PC-3 (cell line): ENCODE measurements at regions not wholly inside any gene's neighbourhood (a gene's known extent, or its start where the extent isn't known, plus 50 kb on each side); places are given as distances from the start of the nearest gene placed in this dataset.

ENCODE experiments used
- ATAC-seq: fragments of 200-7000 bp; cut with Tn5 transposase; 2 replicates; pipeline ENCODE4 v1.9.1; 2020; ENCODE audit warnings: mild to moderate bottlenecking, moderate library complexity
- BruUV-seq: library from RNA; stranded (reverse); fragments of 400-500 nt; replicated peaks from 2 replicates; lab custom pipeline; 2021; lab: Mats Ljungman, UMichigan
- CTCF ChIA-PET: fragments of 300-600 bp; sonication (Branson Sonifier 250); formaldehyde crosslinking; loops from one replicate; lab custom pipeline; 2022; ENCODE audit warnings: antibody characterized with exemption; lab: Charles Lee
- POLR2A ChIA-PET: fragments of 300-600 bp; sonication (Branson Sonifier 250); formaldehyde crosslinking; loops from one replicate; lab custom pipeline; 2022; ENCODE audit warnings: antibody characterized with exemption; ENCODE audit not compliant: unreplicated experiment; lab: Charles Lee
- DNase-seq: peaks from one replicate; pipeline ENCODE4 v3.0.0-alpha.2; 2015
- H2AFZ ChIP-seq: fragments of 300-600 bp; sonication (generic); 2 replicates; pipeline ENCODE4 v1.6.0; 2016; ENCODE audit warnings: antibody characterized with exemption, low read length
- H3F3A ChIP-seq: fragments of 300-600 bp; sonication (generic); one replicate; pipeline ENCODE4 v1.6.0; 2017; ENCODE audit warnings: antibody characterized with exemption, low read length, control low read depth, mild to moderate bottlenecking; ENCODE audit not compliant: unreplicated experiment
- H3K27ac ChIP-seq: fragments of 300-600 bp; sonication (generic); 2 replicates; pipeline ENCODE4 v1.5.1; 2016; ENCODE audit warnings: mild to moderate bottlenecking, low read length
- H3K27me3 ChIP-seq: fragments of 300-600 bp; sonication (generic); 2 replicates; pipeline ENCODE4 v1.6.1; 2016; ENCODE audit warnings: low read length, mixed read lengths
- H3K36me3 ChIP-seq: fragments of 300-600 bp; sonication (generic); 2 replicates; pipeline ENCODE4 v1.6.1; 2016; ENCODE audit warnings: low read depth, mixed run types, low read length, mixed read lengths
- H3K4me1 ChIP-seq: fragments of 300-600 bp; sonication (generic); 2 replicates; pipeline ENCODE4 v1.5.1; 2016; ENCODE audit warnings: low read length; ENCODE audit not compliant: insufficient read depth
- H3K4me2 ChIP-seq: fragments of 300-600 bp; sonication (generic); 2 replicates; pipeline ENCODE4 v1.6.0; 2016; ENCODE audit warnings: low read length
- H3K4me3 ChIP-seq: fragments of 300-600 bp; sonication (generic); 2 replicates; pipeline ENCODE4 v1.5.1; 2016; ENCODE audit warnings: mild to moderate bottlenecking, low read length, mixed read lengths
- H3K79me2 ChIP-seq: fragments of 300-600 bp; sonication (generic); 2 replicates; pipeline ENCODE4 v1.6.1; 2017; ENCODE audit warnings: low read length, mixed read lengths
- H3K9ac ChIP-seq: fragments of 300-600 bp; sonication (generic); 2 replicates; pipeline ENCODE4 v1.6.0; 2016; ENCODE audit warnings: mild to moderate bottlenecking, low read length
- H3K9me2 ChIP-seq: fragments of 300-600 bp; sonication (generic); replicated peaks from 2 replicates; pipeline ENCODE4 v1.6.1; 2016; ENCODE audit warnings: mixed run types, low read length, mixed read lengths
- H3K9me3 ChIP-seq: fragments of 300-600 bp; sonication (generic); 2 replicates; pipeline ENCODE4 v1.6.1; 2016; ENCODE audit warnings: low read length, mixed read lengths
- H4K20me1 ChIP-seq: fragments of 300-600 bp; sonication (generic); 2 replicates; pipeline ENCODE4 v1.6.1; 2016; ENCODE audit warnings: low read length, mixed read lengths
- CTCF ChIP-seq: fragments of 300-600 bp; sonication (generic); conservative IDR thresholded peaks from 2 replicates; pipeline ENCODE4 v1.5.1; 2017; ENCODE audit warnings: antibody characterized with exemption, low read depth, mild to moderate bottlenecking, low read length
- EZH2 ChIP-seq: fragments of 300-600 bp; sonication (generic); IDR thresholded peaks from one replicate; pipeline ENCODE4 v1.6.1; 2017; ENCODE audit warnings: antibody characterized with exemption, mild to moderate bottlenecking, low read length; ENCODE audit not compliant: unreplicated experiment
- EZH2phosphoT487 ChIP-seq: fragments of 300-600 bp; sonication (generic); IDR thresholded peaks from 2 replicates; pipeline ENCODE4 v1.6.1; 2018; ENCODE audit warnings: mild to moderate bottlenecking, antibody characterized with exemption, low read length, borderline replicate concordance
- intact Hi-C: fragments of 100-400 bp; cut with micrococcal nuclease; formaldehyde crosslinking; loops from 2 replicates; pipeline ENCODE4 v1.9.0; 2023

- intact Hi-C loops: no loop called here
- no peaks in the 10 kb centered on the region for H3F3A ChIP-seq
- no peaks in the 10 kb centered on the region for H3K9me2 ChIP-seq
- peak; percentile 63 for DNase-seq
- peaks cover 12% of the 10 kb centered on the region for H3K4me1 ChIP-seq
- CTCF ChIA-PET: no interaction called here
- H3K9ac ChIP-seq: no peak overlapping the region
- H3K9me3 ChIP-seq: no peaks in the 10 kb centered on the region
- no peak for ATAC-seq
- H2AFZ ChIP-seq: no peak overlapping the region
- POLR2A ChIA-PET: no interaction called here
- no peak overlapping the region for H3K4me3 ChIP-seq
- no TSS peak for BruUV-seq
- H3K79me2 ChIP-seq: no peaks in the 10 kb centered on the region
- H3K27me3 ChIP-seq: no peaks in the 10 kb centered on the region
- no peak for TF ChIP-seq EZH2
- TF ChIP-seq CTCF: no peak
- TF ChIP-seq EZH2phosphoT487: no peak
- H3K36me3 ChIP-seq: no peaks in the 10 kb centered on the region
- H4K20me1 ChIP-seq: no peaks in the 10 kb centered on the region
- H3K27ac ChIP-seq: no peak overlapping the region
- H3K4me2 ChIP-seq: no peak overlapping the region
Observed at GRCh38 chr6:140879946-140880345, 1252.8 kb upstream of the GJE1 start.

GRCh38 chr6:140874066-140874465 is 1258.7 kb upstream of the GJE1 start:
- TF ChIP-seq EZH2: no peak
- TF ChIP-seq EZH2phosphoT487: no peak
- no peak for TF ChIP-seq CTCF
- BruUV-seq: no TSS peak
- ChIA-PET CTCF (no interaction called here), POLR2A (no interaction called here)
- H3K4me3 ChIP-seq: no peak overlapping the region
- no peak overlapping the region for H3K9ac ChIP-seq
- H3F3A ChIP-seq: no peaks in the 10 kb centered on the region
- H3K4me2 ChIP-seq: no peak overlapping the region
- no peaks in the 10 kb centered on the region for H3K9me3 ChIP-seq
- ATAC-seq (no peak), DNase-seq (no peak)
- intact Hi-C loops: no loop called here
- peaks cover 5% of the 10 kb centered on the region; the same call in 1 of the 2 replicates for H3K4me1 ChIP-seq
- no peaks in the 10 kb centered on the region for H3K9me2 ChIP-seq
- H3K27me3 ChIP-seq: no peaks in the 10 kb centered on the region
- H3K79me2 ChIP-seq: no peaks in the 10 kb centered on the region
- H4K20me1 ChIP-seq: no peaks in the 10 kb centered on the region
- no peaks in the 10 kb centered on the region for H3K36me3 ChIP-seq
- H3K27ac ChIP-seq: no peak overlapping the region
- H2AFZ ChIP-seq: no peak overlapping the region

GRCh38 chr6:140872885-140873284 is 1259.8 kb upstream of the GJE1 start:
- no peaks in the 10 kb centered on the region for H3F3A ChIP-seq
- intact Hi-C loops: no loop called here
- ChIA-PET CTCF (no interaction called here), POLR2A (no interaction called here)
- no peaks in the 10 kb centered on the region for H3K36me3 ChIP-seq
- H3K9ac ChIP-seq: no peak overlapping the region
- no peak overlapping the region for H3K4me3 ChIP-seq
- no peak for TF ChIP-seq EZH2
- TF ChIP-seq CTCF: no peak
- no peak for TF ChIP-seq EZH2phosphoT487
- no TSS peak for BruUV-seq
- no peaks in the 10 kb centered on the region for H3K9me2 ChIP-seq
- peaks cover 5% of the 10 kb centered on the region; the same call in 1 of the 2 replicates for H3K4me1 ChIP-seq
- DNase-seq (no peak), ATAC-seq (no peak)
- no peak overlapping the region for H3K4me2 ChIP-seq
- H4K20me1 ChIP-seq: no peaks in the 10 kb centered on the region
- no peak overlapping the region for H3K27ac ChIP-seq
- no peaks in the 10 kb centered on the region for H3K9me3 ChIP-seq
- no peak overlapping the region for H2AFZ ChIP-seq
- no peaks in the 10 kb centered on the region for H3K27me3 ChIP-seq
- H3K79me2 ChIP-seq: no peaks in the 10 kb centered on the region
